Esophagus (tissue), 2 donors: ENCODE measurements at regions not wholly inside any gene's neighbourhood (a gene's known extent, or its start where the extent isn't known, plus 50 kb on each side); places are given as distances from the start of the nearest gene placed in this dataset.

Experiments used
- H3K27ac ChIP-seq, 2 donors: one replicate each; pipeline ENCODE4 v1.5.1; 2013; ENCODE audit warnings: low read depth in 2 of 2, mild to moderate bottlenecking in 2 of 2, inconsistent platforms in 1 of 2, low read length in 1 of 2, moderate library complexity in 1 of 2
- H3K27me3 ChIP-seq, 2 donors: one replicate each; pipeline ENCODE4 v1.6.1; 2013; ENCODE audit warnings: low read length in 2 of 2, control low read depth in 1 of 2, mild to moderate bottlenecking in 1 of 2; ENCODE audit not compliant: insufficient read depth in 2 of 2, control insufficient read depth in 1 of 2
- H3K36me3 ChIP-seq, 2 donors: one replicate each; pipeline ENCODE4 v1.6.1; 2013; ENCODE audit warnings: low read length in 1 of 2; ENCODE audit not compliant: control insufficient read depth in 2 of 2, insufficient read depth in 2 of 2
- H3K4me1 ChIP-seq, 2 donors: one replicate each; pipeline ENCODE4 v1.6.1; 2013; ENCODE audit warnings: low read length in 1 of 2; ENCODE audit not compliant: control insufficient read depth in 2 of 2, insufficient read depth in 2 of 2
- H3K4me3 ChIP-seq, 2 donors: one replicate each; pipeline ENCODE4 v1.5.1; 2013; ENCODE audit warnings: low read length in 2 of 2, mild to moderate bottlenecking in 2 of 2, low read depth in 1 of 2, moderate library complexity in 1 of 2
- H3K9me3 ChIP-seq, 2 donors: one replicate each; pipeline ENCODE4 v1.6.1; 2013; ENCODE audit warnings: mild to moderate bottlenecking in 2 of 2, low read depth in 1 of 2, low read length in 1 of 2, moderate library complexity in 1 of 2; ENCODE audit not compliant: control insufficient read depth in 2 of 2, insufficient read depth in 1 of 2
- WGBS, 2 donors: extraction: QIAGEN DNeasy Blood & Tissue Kit; methylation state at CpG; one replicate each; pipeline ENCODE4 v1.1.7; 2013; 5-methylcytosine and 5-hydroxymethylcytosine counted together
- donor health status: healthy with polysubstance abuse.
- donor health status: Bipolar disorder and iron deficiency.

- H3K4me1 ChIP-seq: no peaks in the 10 kb centered on the region
- no peaks in the 10 kb centered on the region for H3K36me3 ChIP-seq
- no peak overlapping the region for H3K4me3 ChIP-seq
- H3K27ac ChIP-seq: no peak overlapping the region
- H3K9me3 ChIP-seq: no peaks in the 10 kb centered on the region
- 64 to 69% methylated on average over 3 of the region's 3 CpGs for WGBS, 2 donors
- no peaks in the 10 kb centered on the region for H3K27me3 ChIP-seq
These were observed 232.7 kb downstream of the METTL4 start for GRCh38 chr18:2338601-2339000.

GRCh38 chr18:2340335-2340734 lies 231.0 kb downstream of the METTL4 start:
- no peak overlapping the region for H3K27ac ChIP-seq
- 57 to 62% methylated on average over 4 of the region's 4 CpGs for WGBS, 2 donors
- H3K9me3 ChIP-seq: no peaks in the 10 kb centered on the region
- no peaks in the 10 kb centered on the region for H3K36me3 ChIP-seq
- H3K27me3 ChIP-seq: no peaks in the 10 kb centered on the region
- H3K4me3 ChIP-seq: no peak overlapping the region
- no peaks in the 10 kb centered on the region for H3K4me1 ChIP-seq

- WGBS, 2 donors: 73 to 80% methylated on average over 5 of the region's 5 CpGs
- Histone ChIP-seq H3K4me3 (no peak overlapping the region), H3K9me3 (no peaks in the 10 kb centered on the region)
These were observed 223.3 kb downstream of the METTL4 start for GRCh38 chr18:2348003-2348402.

GRCh38 chr18:2351126-2351850 lies 220.0 kb downstream of the METTL4 start:
- no peak overlapping the region for H3K4me3 ChIP-seq
- H3K4me1 ChIP-seq: no peaks in the 10 kb centered on the region
- 89 to 90% methylated on average over 31 of the region's 31 CpGs for WGBS, 2 donors
- H3K27ac ChIP-seq: no peak overlapping the region
- H3K9me3 ChIP-seq: no peaks in the 10 kb centered on the region
- H3K36me3 ChIP-seq: no peaks in the 10 kb centered on the region
- H3K27me3 ChIP-seq: no peaks in the 10 kb centered on the region

More at GRCh38 chr18:2348003-2348402, 223.3 kb downstream of the METTL4 start:
- Histone ChIP-seq H3K4me1 (no peaks in the 10 kb centered on the region), H3K27me3 (no peaks in the 10 kb centered on the region), H3K27ac (no peak overlapping the region), H3K36me3 (no peaks in the 10 kb centered on the region)

- 85 to 93% methylated on average over 5 of the region's 5 CpGs for WGBS, 2 donors
- Histone ChIP-seq H3K4me3 (no peak overlapping the region), H3K27ac (no peak overlapping the region), H3K4me1 (no peaks in the 10 kb centered on the region), H3K9me3 (no peaks in the 10 kb centered on the region), H3K36me3 (no peaks in the 10 kb centered on the region), H3K27me3 (no peaks in the 10 kb centered on the region)
These were observed 217.0 kb downstream of the METTL4 start for GRCh38 chr18:2354292-2354691.

- Histone ChIP-seq H3K27me3 (no peaks in the 10 kb centered on the region), H3K27ac (no peak overlapping the region), H3K4me1 (no peaks in the 10 kb centered on the region), H3K9me3 (no peaks in the 10 kb centered on the region), H3K4me3 (no peak overlapping the region), H3K36me3 (no peaks in the 10 kb centered on the region)
- 88 to 90% methylated on average over 5 of the region's 5 CpGs for WGBS, 2 donors
These were observed 214.4 kb downstream of the METTL4 start for GRCh38 chr18:2356906-2357305.

- Histone ChIP-seq H3K4me1 (no peaks in the 10 kb centered on the region), H3K27ac (no peak overlapping the region), H3K9me3 (no peaks in the 10 kb centered on the region), H3K4me3 (no peak overlapping the region), H3K36me3 (no peaks in the 10 kb centered on the region), H3K27me3 (no peaks in the 10 kb centered on the region)
- 66 to 69% methylated on average over 1 of the region's 1 CpG for WGBS, 2 donors
These were observed 210.4 kb downstream of the METTL4 start for GRCh38 chr18:2360861-2361260.

GRCh38 chr18:2368102-2368501 lies 203.2 kb downstream of the METTL4 start:
- H3K27ac ChIP-seq: no peak overlapping the region
- no peak overlapping the region for H3K4me3 ChIP-seq
- H3K4me1 ChIP-seq: no peaks in the 10 kb centered on the region
- no peaks in the 10 kb centered on the region for H3K9me3 ChIP-seq
- H3K36me3 ChIP-seq: no peaks in the 10 kb centered on the region
- no peaks in the 10 kb centered on the region for H3K27me3 ChIP-seq
- WGBS, 2 donors: 75 to 76% methylated on average over 3 of the region's 3 CpGs

GRCh38 chr18:2376707-2377106 lies 194.6 kb downstream of the METTL4 start:
- H3K4me1 ChIP-seq: no peaks in the 10 kb centered on the region
- no peaks in the 10 kb centered on the region for H3K36me3 ChIP-seq
- 80 to 87% methylated on average over 2 of the region's 2 CpGs for WGBS, 2 donors

GRCh38 chr18:2380101-2380500 lies 191.2 kb downstream of the METTL4 start:
- Histone ChIP-seq H3K4me3 (no peak overlapping the region), H3K9me3 (no peaks in the 10 kb centered on the region), H3K36me3 (no peaks in the 10 kb centered on the region), H3K4me1 (no peaks in the 10 kb centered on the region), H3K27me3 (no peaks in the 10 kb centered on the region), H3K27ac (no peak overlapping the region)
- WGBS, 2 donors: 77% methylated on average over 2 of the region's 2 CpGs

More at GRCh38 chr18:2376707-2377106, 194.6 kb downstream of the METTL4 start:
- Histone ChIP-seq H3K9me3 (no peaks in the 10 kb centered on the region), H3K27me3 (no peaks in the 10 kb centered on the region), H3K4me3 (no peak overlapping the region), H3K27ac (no peak overlapping the region)
